GM19025 (cell line): ENCODE measurements at regions not wholly inside any gene's neighbourhood (a gene's known extent, or its start where the extent isn't known, plus 50 kb on each side); places are given as distances from the start of the nearest gene placed in this dataset.

Experiments
- ATAC-seq: cut with Tn5 transposase; IDR thresholded peaks from one replicate; pipeline ENCODE4 v1.9.1; 2021; ENCODE audit warnings: mild to moderate bottlenecking, low read depth, moderate library complexity; ENCODE audit not compliant: unreplicated experiment

- ATAC-seq: no peak
Observed at GRCh38 chr14:46322076-46322475, 329.5 kb downstream of the RPL10L start.

GRCh38 chr14:46306267-46306666 lies 345.3 kb downstream of the RPL10L start:
- no peak for ATAC-seq

DNA sequence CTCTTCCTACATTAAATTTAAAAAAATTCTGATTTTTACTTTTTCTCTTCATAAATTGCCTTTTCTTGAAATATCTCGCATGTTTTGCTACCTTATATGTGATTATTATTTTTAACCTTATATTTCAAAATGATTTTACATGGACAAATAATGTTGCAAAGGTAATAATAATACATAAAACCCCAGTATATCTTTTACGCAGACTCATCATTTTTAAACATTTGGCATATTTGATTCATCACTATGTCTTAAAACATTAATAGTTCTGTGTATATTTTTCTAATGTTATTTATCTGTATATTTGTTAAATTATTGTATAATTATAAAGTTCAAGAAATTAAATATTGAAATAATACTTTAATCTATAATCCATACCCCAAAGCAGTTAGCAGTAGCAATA lies 350.8 kb downstream of the RPL10L start:
- no peak for ATAC-seq

GRCh38 chr14:46290706-46291105 lies 360.9 kb downstream of the RPL10L start:
- ATAC-seq: no peak

GRCh38 chr14:46279776-46280175 lies 371.8 kb downstream of the RPL10L start:
- no peak for ATAC-seq

DNA sequence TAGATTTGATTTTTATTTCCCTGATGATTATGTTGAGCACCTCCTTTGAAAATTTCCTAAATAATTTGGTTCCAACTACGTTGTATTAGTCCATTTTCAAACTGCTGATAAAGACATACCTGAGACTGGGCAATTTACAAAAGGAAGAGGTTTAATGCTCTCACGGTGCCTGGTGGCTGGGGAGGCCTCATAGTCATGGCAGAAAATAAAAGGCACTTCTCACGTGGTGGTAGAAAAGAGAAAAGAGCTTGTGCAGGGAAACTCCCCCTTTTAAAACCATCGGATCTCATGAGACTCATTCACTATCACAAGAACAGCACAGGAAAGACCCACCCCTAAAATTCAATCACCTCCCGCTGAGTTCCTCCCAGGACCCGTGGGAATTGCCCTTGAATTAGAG lies 372.3 kb downstream of the RPL10L start:
- no peak for ATAC-seq

DNA sequence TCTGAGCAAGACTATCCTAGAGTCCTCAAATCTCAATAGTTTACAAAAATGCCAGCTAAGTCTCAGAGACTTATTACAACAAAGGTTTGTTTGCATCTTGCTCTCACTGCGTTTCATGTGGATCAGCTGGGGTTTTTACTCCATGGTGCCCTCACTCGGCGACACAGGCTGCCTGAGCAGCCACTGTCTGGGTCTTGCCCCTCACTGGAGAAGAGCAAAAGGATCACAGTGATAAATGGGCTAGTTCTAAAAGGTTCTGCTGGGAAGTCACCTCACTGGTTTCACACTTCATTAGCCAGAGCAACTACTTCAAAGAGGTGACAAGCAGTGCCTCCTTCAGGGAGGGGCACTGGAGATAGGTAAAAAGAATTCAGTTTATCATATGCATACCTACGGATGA lies 392.0 kb downstream of the RPL10L start:
- no peak for ATAC-seq

DNA sequence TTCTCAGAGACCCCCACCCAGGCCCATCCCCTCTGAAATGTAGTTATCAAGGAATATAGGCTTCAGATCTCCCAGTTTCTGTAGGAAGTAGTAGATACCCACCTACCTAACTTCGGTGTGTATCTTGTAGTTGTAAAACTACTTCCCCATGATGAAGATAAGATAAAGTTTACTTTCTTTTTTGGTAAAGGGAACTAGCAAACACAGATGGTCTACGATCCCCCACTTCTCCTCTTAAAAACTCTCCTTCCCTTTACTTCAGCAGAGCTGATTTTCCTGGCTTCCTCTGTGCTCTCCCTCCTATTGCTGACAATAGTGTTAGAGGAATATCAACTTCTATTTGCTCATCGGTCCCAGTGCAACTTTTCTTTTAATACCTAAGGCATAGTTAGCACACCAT lies 395.2 kb downstream of the RPL10L start:
- no peak for ATAC-seq

- ATAC-seq: no peak
Observed at GRCh38 chr14:46250113-46250703, 401.4 kb downstream of the RPL10L start.

DNA sequence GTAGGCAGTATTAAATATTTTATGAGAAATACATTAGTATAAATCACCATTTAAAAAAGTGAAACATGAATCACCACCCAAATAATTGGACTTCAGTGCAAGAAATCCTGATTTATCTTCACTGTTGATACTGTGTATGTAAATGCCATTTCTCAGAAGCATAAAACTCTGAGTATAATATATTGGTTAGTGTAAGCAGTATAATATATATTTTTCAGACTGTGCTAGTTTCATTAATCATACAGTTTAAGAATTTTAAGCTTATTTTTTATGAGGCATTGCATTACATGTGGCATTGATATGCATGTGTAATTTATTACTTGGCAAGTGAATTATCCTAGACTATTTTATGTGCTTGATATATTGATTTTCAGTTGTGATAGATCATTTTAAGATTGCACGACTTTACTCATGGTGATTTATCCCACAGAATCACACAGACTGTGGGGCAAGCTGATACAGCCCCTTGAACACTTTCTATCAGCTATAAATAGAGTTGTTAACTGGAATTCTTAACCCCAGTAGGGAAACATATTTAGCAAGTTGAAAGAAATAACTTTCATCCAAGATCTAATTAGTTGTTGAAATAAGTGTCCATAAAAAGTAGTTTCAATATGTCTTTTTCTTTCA lies 403.5 kb downstream of the RPL10L start:
- ATAC-seq: no peak

DNA sequence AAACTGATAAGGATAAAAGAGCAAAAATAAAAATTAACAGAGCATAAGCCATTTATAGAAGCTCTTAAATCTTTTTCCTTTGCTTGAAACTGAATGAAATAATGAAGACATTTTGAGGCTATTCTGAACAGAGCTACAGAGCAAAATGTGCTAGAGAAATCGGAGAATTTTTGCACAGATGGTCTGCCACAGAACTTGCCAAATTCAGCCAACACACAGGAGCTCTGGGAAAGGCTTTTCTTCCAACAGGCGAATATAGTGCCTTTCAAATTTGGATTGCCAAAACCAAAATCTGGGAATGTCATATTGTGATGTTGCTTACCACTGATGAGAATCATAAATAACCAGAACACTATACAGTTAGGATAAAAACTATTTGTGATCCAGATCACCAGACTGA lies 406.3 kb downstream of the RPL10L start:
- ATAC-seq: no peak

DNA sequence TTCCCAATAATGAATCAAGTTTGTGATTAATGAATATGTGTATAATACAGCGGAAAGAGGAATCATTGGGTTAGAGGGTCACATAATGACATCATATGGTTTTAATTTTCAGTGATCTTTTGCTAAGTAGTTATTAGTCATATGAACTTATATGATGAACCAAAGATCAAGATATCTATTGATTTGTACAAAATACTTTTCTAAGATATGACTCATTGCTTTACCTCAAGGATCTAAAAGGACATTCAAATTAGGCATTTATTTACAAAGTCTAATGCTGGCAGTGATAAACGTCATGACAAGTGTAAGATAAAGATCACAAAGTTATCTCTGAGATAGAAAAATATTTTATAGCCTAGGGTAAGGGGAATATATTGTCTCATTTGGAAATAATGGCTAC lies 417.8 kb downstream of the RPL10L start:
- no peak for ATAC-seq

GRCh38 chr14:46230540-46230939 lies 421.0 kb downstream of the RPL10L start:
- ATAC-seq: no peak

- no peak for ATAC-seq
Observed at GRCh38 chr14:46215801-46216200, 435.8 kb downstream of the RPL10L start.

DNA sequence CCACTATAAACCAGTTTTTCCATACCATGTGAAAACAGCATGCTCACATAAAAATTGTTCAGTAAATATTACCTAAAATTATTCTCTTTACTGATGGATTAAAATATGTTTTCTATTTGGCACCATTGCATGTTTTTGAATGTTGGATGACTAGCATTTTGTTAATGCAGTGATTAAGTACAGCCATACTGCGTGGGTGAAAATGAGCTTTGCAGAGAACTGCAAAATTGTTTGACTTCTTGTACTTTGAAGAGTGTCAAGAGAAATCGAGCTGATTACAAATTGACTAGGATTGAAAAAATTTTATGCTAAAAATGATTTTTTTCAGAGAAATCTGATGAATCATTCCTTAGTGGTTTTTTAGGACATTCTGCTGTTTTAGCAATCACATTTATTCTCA lies 452.9 kb downstream of the RPL10L start:
- ATAC-seq: no peak

DNA sequence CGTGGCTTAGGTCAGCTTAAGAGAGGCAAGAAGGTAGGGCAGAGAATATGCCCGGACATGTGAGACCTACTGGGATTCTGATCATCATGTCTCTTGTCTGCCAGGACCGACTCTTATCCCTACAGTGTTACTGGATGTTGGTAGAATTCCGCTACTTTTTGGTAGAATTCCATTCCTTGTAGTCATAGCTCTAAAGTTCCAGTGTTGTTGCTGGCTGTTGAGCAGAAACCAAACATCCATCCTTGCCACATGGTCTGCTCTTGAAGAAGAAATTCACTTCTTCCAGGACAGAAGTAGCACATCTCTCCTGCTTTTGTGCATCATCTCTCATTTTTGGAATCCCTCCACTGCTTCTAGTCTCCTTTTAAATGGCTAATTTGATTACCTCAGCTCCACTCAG lies 453.7 kb downstream of the RPL10L start:
- ATAC-seq: no peak
